OCI-LY3 (cell line): ENCODE measurements at regions not wholly inside any gene's neighbourhood (a gene's known extent, or its start where the extent isn't known, plus 50 kb on each side); places are given as distances from the start of the nearest gene placed in this dataset.

Source experiments
- EZH2phosphoT487 ChIP-seq: fragments of 200-600 bp; shearing (Covaris generic); IDR thresholded peaks from 2 replicates; pipeline ENCODE4 v1.6.1; 2018; ENCODE audit warnings: antibody characterized with exemption, mixed run types, low read depth
- TF ChIP-seq, protein P1 (sequence below): fragments of 200-600, 300-600 bp; sonication (generic); IDR thresholded peaks from 2 replicates; pipeline ENCODE4 v1.5.1; 2014; ENCODE audit warnings: antibody characterized with exemption, low read length, low read depth

GRCh38 chr21:15236111-15236510 lies 171.3 kb upstream of the NRIP1 start:
- no peak for TF ChIP-seq EZH2phosphoT487
- TF ChIP-seq, protein P1, sequence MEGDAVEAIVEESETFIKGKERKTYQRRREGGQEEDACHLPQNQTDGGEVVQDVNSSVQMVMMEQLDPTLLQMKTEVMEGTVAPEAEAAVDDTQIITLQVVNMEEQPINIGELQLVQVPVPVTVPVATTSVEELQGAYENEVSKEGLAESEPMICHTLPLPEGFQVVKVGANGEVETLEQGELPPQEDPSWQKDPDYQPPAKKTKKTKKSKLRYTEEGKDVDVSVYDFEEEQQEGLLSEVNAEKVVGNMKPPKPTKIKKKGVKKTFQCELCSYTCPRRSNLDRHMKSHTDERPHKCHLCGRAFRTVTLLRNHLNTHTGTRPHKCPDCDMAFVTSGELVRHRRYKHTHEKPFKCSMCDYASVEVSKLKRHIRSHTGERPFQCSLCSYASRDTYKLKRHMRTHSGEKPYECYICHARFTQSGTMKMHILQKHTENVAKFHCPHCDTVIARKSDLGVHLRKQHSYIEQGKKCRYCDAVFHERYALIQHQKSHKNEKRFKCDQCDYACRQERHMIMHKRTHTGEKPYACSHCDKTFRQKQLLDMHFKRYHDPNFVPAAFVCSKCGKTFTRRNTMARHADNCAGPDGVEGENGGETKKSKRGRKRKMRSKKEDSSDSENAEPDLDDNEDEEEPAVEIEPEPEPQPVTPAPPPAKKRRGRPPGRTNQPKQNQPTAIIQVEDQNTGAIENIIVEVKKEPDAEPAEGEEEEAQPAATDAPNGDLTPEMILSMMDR: no peak
